Karpas-422 (cell line): ENCODE measurements at regions not wholly inside any gene's neighbourhood (a gene's known extent, or its start where the extent isn't known, plus 50 kb on each side); places are given as distances from the start of the nearest gene placed in this dataset.

Experiments used
- DNase-seq: peaks from one replicate; pipeline ENCODE4 v3.0.0-alpha.2; 2015
- H2AFZ ChIP-seq: fragments of 200-600 bp; sonication (generic); 2 replicates; pipeline ENCODE4 v1.6.1; 2014; ENCODE audit warnings: antibody characterized with exemption, low read length, mixed read lengths
- H3K27ac ChIP-seq: fragments of 200-600 bp; sonication (generic); 2 replicates; pipeline ENCODE4 v1.5.1; 2014; ENCODE audit warnings: mild to moderate bottlenecking, low read length, moderate library complexity
- H3K27me3 ChIP-seq: fragments of 200-600 bp; sonication (generic); 2 replicates; pipeline ENCODE4 v1.6.1; 2014; ENCODE audit warnings: low read length, mixed read lengths
- H3K36me3 ChIP-seq: fragments of 200-600 bp; sonication (generic); 2 replicates; pipeline ENCODE4 v1.6.1; 2014; ENCODE audit warnings: low read length, mixed read lengths; ENCODE audit not compliant: insufficient read depth
- H3K4me1 ChIP-seq: fragments of 200-600 bp; sonication (generic); 2 replicates; pipeline ENCODE4 v1.6.1; 2014; ENCODE audit warnings: mild to moderate bottlenecking, low read length, mixed read lengths
- H3K4me2 ChIP-seq: fragments of 200-600 bp; sonication (generic); 2 replicates; pipeline ENCODE4 v1.6.1; 2014; ENCODE audit warnings: low read length, low read depth, mild to moderate bottlenecking; ENCODE audit not compliant: poor library complexity, severe bottlenecking
- H3K4me3 ChIP-seq: fragments of 200-600 bp; sonication (generic); 2 replicates; pipeline ENCODE4 v1.5.1; 2014; ENCODE audit warnings: mild to moderate bottlenecking, antibody characterized with exemption, low read length, mixed read lengths
- H3K79me2 ChIP-seq: fragments of 200-600 bp; sonication (generic); 2 replicates; pipeline ENCODE4 v1.6.1; 2014; ENCODE audit warnings: mild to moderate bottlenecking, low read length, mixed read lengths
- H3K9ac ChIP-seq: fragments of 200-600 bp; sonication (generic); 2 replicates; pipeline ENCODE4 v1.6.0; 2014; ENCODE audit warnings: low read length
- H3K9me2 ChIP-seq: fragments of 200-600 bp; sonication (generic), shearing (Covaris generic); replicated peaks from 2 replicates; pipeline ENCODE4 v1.6.0; 2014; ENCODE audit warnings: mild to moderate bottlenecking, low read length, moderate library complexity; ENCODE audit not compliant: insufficient read depth
- H3K9me3 ChIP-seq: fragments of 300-700, 200-600 bp; sonication (generic); 2 replicates; pipeline ENCODE4 v1.6.1; 2014; ENCODE audit warnings: low read length, mixed read lengths
- H4K20me1 ChIP-seq: fragments of 200-600 bp; sonication (generic); 2 replicates; pipeline ENCODE4 v1.6.1; 2014; ENCODE audit warnings: mild to moderate bottlenecking, antibody characterized with exemption, low read length, low read depth; ENCODE audit not compliant: insufficient read depth

GRCh38 chr4:55241461-55241860, 104.6 kb upstream of the SRD5A3 start:
- no peaks in the 10 kb centered on the region for H3K9me2 ChIP-seq
- H2AFZ ChIP-seq = no peak overlapping the region
- H3K4me3 ChIP-seq = no peak overlapping the region
- no peaks in the 10 kb centered on the region for H3K36me3 ChIP-seq
- no peak overlapping the region for H3K27ac ChIP-seq
- no peaks in the 10 kb centered on the region for H4K20me1 ChIP-seq
- no peaks in the 10 kb centered on the region for H3K4me1 ChIP-seq
- H3K9me3 ChIP-seq = no peaks in the 10 kb centered on the region
- no peak for DNase-seq
- no peak overlapping the region for H3K9ac ChIP-seq
- H3K79me2 ChIP-seq = no peaks in the 10 kb centered on the region
- H3K4me2 ChIP-seq = no peak overlapping the region
- no peaks in the 10 kb centered on the region for H3K27me3 ChIP-seq

GRCh38 chr4:55242506-55242905, 103.5 kb upstream of the SRD5A3 start:
- H3K4me2 ChIP-seq = no peak overlapping the region
- no peak overlapping the region for H2AFZ ChIP-seq
- DNase-seq = no peak
- H3K9me3 ChIP-seq = no peaks in the 10 kb centered on the region
- no peak overlapping the region for H3K9ac ChIP-seq
- no peaks in the 10 kb centered on the region for H3K79me2 ChIP-seq
- H3K36me3 ChIP-seq = no peaks in the 10 kb centered on the region
- no peak overlapping the region for H3K27ac ChIP-seq
- H3K4me1 ChIP-seq = no peaks in the 10 kb centered on the region
- H3K9me2 ChIP-seq = no peaks in the 10 kb centered on the region
- no peak overlapping the region for H3K4me3 ChIP-seq
- no peaks in the 10 kb centered on the region for H4K20me1 ChIP-seq
- H3K27me3 ChIP-seq = no peaks in the 10 kb centered on the region

- H3K36me3 ChIP-seq = no peaks in the 10 kb centered on the region
- H3K4me1 ChIP-seq = no peaks in the 10 kb centered on the region
Measured at GRCh38 chr4:55247521-55247920, 98.5 kb upstream of the SRD5A3 start.

GRCh38 chr4:55248756-55249155, 97.3 kb upstream of the SRD5A3 start:
- Histone ChIP-seq H3K79me2 (no peaks in the 10 kb centered on the region), H3K4me3 (no peak overlapping the region), H2AFZ (no peak overlapping the region), H3K4me2 (no peak overlapping the region), H3K9ac (no peak overlapping the region), H3K9me2 (no peaks in the 10 kb centered on the region), H4K20me1 (no peaks in the 10 kb centered on the region), H3K27me3 (no peaks in the 10 kb centered on the region), H3K4me1 (no peaks in the 10 kb centered on the region), H3K27ac (no peak overlapping the region), H3K36me3 (no peaks in the 10 kb centered on the region), H3K9me3 (no peaks in the 10 kb centered on the region)
- DNase-seq = no peak

More at GRCh38 chr4:55247521-55247920, 98.5 kb upstream of the SRD5A3 start:
- no peaks in the 10 kb centered on the region for H4K20me1 ChIP-seq
- H3K27ac ChIP-seq = no peak overlapping the region
- no peaks in the 10 kb centered on the region for H3K9me2 ChIP-seq
- DNase-seq = no peak
- no peaks in the 10 kb centered on the region for H3K9me3 ChIP-seq
- H3K27me3 ChIP-seq = no peaks in the 10 kb centered on the region
- H3K4me2 ChIP-seq = no peak overlapping the region
- no peak overlapping the region for H3K9ac ChIP-seq
- no peak overlapping the region for H3K4me3 ChIP-seq
- no peaks in the 10 kb centered on the region for H3K79me2 ChIP-seq
- no peak overlapping the region for H2AFZ ChIP-seq

GRCh38 chr4:55249476-55249875, 96.6 kb upstream of the SRD5A3 start:
- H3K4me3 ChIP-seq = no peak overlapping the region
- no peak overlapping the region for H3K9ac ChIP-seq
- no peak overlapping the region for H3K4me2 ChIP-seq
- H4K20me1 ChIP-seq = no peaks in the 10 kb centered on the region
- H3K27ac ChIP-seq = no peak overlapping the region
- H3K79me2 ChIP-seq = no peaks in the 10 kb centered on the region
- H3K27me3 ChIP-seq = no peaks in the 10 kb centered on the region
- H3K9me3 ChIP-seq = no peaks in the 10 kb centered on the region
- no peaks in the 10 kb centered on the region for H3K36me3 ChIP-seq
- H3K9me2 ChIP-seq = no peaks in the 10 kb centered on the region
- no peaks in the 10 kb centered on the region for H3K4me1 ChIP-seq
- no peak overlapping the region for H2AFZ ChIP-seq
- no peak for DNase-seq

- Histone ChIP-seq H4K20me1 (no peaks in the 10 kb centered on the region), H3K27ac (no peak overlapping the region), H3K4me2 (no peak overlapping the region), H3K4me1 (no peaks in the 10 kb centered on the region), H3K79me2 (no peaks in the 10 kb centered on the region), H3K4me3 (no peak overlapping the region), H3K9ac (no peak overlapping the region), H3K36me3 (no peaks in the 10 kb centered on the region), H3K9me3 (no peaks in the 10 kb centered on the region), H2AFZ (no peak overlapping the region), H3K27me3 (no peaks in the 10 kb centered on the region), H3K9me2 (no peaks in the 10 kb centered on the region)
- no peak for DNase-seq
Measured at GRCh38 chr4:55251342-55251741, 94.7 kb upstream of the SRD5A3 start.

- Histone ChIP-seq H3K9me3 (no peaks in the 10 kb centered on the region), H3K27ac (no peak overlapping the region), H3K36me3 (no peaks in the 10 kb centered on the region), H3K79me2 (no peaks in the 10 kb centered on the region), H3K4me1 (no peaks in the 10 kb centered on the region), H3K4me2 (no peak overlapping the region), H3K9me2 (no peaks in the 10 kb centered on the region), H3K9ac (no peak overlapping the region), H3K27me3 (no peaks in the 10 kb centered on the region), H3K4me3 (no peak overlapping the region), H4K20me1 (no peaks in the 10 kb centered on the region), H2AFZ (no peak overlapping the region)
- no peak for DNase-seq
Measured at GRCh38 chr4:55251896-55252295, 94.1 kb upstream of the SRD5A3 start.

GRCh38 chr4:55253948-55254593, 92.0 kb upstream of the SRD5A3 start:
- no peak overlapping the region for H3K9ac ChIP-seq
- no peaks in the 10 kb centered on the region for H3K79me2 ChIP-seq
- H3K36me3 ChIP-seq = no peaks in the 10 kb centered on the region
- no peaks in the 10 kb centered on the region for H3K9me3 ChIP-seq
- H4K20me1 ChIP-seq = no peaks in the 10 kb centered on the region
- no peaks in the 10 kb centered on the region for H3K4me1 ChIP-seq
- no peak overlapping the region for H3K4me2 ChIP-seq
- no peak for DNase-seq
- H3K9me2 ChIP-seq = no peaks in the 10 kb centered on the region
- no peak overlapping the region for H3K27ac ChIP-seq
- no peak overlapping the region for H3K4me3 ChIP-seq
- H3K27me3 ChIP-seq = no peaks in the 10 kb centered on the region
- H2AFZ ChIP-seq = no peak overlapping the region

- Histone ChIP-seq H3K9me3 (no peaks in the 10 kb centered on the region), H3K9me2 (no peaks in the 10 kb centered on the region), H3K27ac (no peak overlapping the region), H3K4me2 (no peak overlapping the region), H3K4me3 (no peak overlapping the region), H3K36me3 (no peaks in the 10 kb centered on the region), H3K4me1 (no peaks in the 10 kb centered on the region), H4K20me1 (no peaks in the 10 kb centered on the region), H3K9ac (no peak overlapping the region), H2AFZ (no peak overlapping the region), H3K27me3 (no peaks in the 10 kb centered on the region), H3K79me2 (no peaks in the 10 kb centered on the region)
- no peak for DNase-seq
Measured at GRCh38 chr4:55255179-55255578, 90.9 kb upstream of the SRD5A3 start.
